HEK293T (cell line): ENCODE measurements at regions not wholly inside any gene's neighbourhood (a gene's known extent, or its start where the extent isn't known, plus 50 kb on each side); places are given as distances from the start of the nearest gene placed in this dataset.

Experiments
- CTCF ChIA-PET: fragments of 350-600 bp; formaldehyde crosslinking; extraction: SDS; loops from one replicate; lab custom pipeline; 2021; ENCODE audit warnings: antibody characterized with exemption, inconsistent platforms; lab: Yijun Ruan, JAX
- POLR2A ChIA-PET: fragments of 350-600 bp; formaldehyde crosslinking; extraction: SDS; loops from one replicate; lab custom pipeline; 2020; ENCODE audit warnings: antibody characterized with exemption, inconsistent platforms; lab: Yijun Ruan, JAX
- DNase-seq: peaks from one replicate; pipeline ENCODE4 v3.0.0; 2012; ENCODE audit warnings: mixed read lengths; ENCODE audit errors: extremely low spot score
- ARNT ChIP-seq: fragments of 450-650 bp; IDR thresholded peaks from 2 replicates; pipeline ENCODE4 v1.6.1; 2017; ENCODE audit warnings: mild to moderate bottlenecking
- BHLHE40 ChIP-seq: fragments of 450-650 bp; IDR thresholded peaks from 2 replicates; pipeline ENCODE4 v1.6.1; 2016; ENCODE audit warnings: mild to moderate bottlenecking, moderate library complexity, borderline replicate concordance
- CTBP1 ChIP-seq: fragments of 450-650 bp; IDR thresholded peaks from 2 replicates; pipeline ENCODE4 v1.6.1; 2016; ENCODE audit warnings: borderline replicate concordance
- ELF4 ChIP-seq: fragments of 450-650 bp; IDR thresholded peaks from 2 replicates; pipeline ENCODE4 v1.6.1; 2017; ENCODE audit warnings: antibody characterized with exemption
- FOXA1 ChIP-seq: fragments of 450-650 bp; IDR thresholded peaks from 2 replicates; pipeline ENCODE4 v1.6.1; 2016; ENCODE audit warnings: mild to moderate bottlenecking
- FOXK2 ChIP-seq: fragments of 450-650 bp; IDR thresholded peaks from 2 replicates; pipeline ENCODE4 v1.6.1; 2016; ENCODE audit warnings: mild to moderate bottlenecking
- FOXM1 ChIP-seq: fragments of 450-650 bp; IDR thresholded peaks from 2 replicates; pipeline ENCODE4 v1.6.1; 2017; ENCODE audit warnings: mild to moderate bottlenecking, borderline replicate concordance
- HDGF ChIP-seq: fragments of 450-650 bp; IDR thresholded peaks from 2 replicates; pipeline ENCODE4 v1.6.1; 2017; ENCODE audit warnings: antibody characterized with exemption, borderline replicate concordance
- L3MBTL2 ChIP-seq: fragments of 450-650 bp; conservative IDR thresholded peaks from 2 replicates; pipeline ENCODE4 v1.6.1; 2016; ENCODE audit warnings: mild to moderate bottlenecking
- LEF1 ChIP-seq: fragments of 450-650 bp; IDR thresholded peaks from 2 replicates; pipeline ENCODE4 v1.6.1; 2017; ENCODE audit warnings: mild to moderate bottlenecking, borderline replicate concordance
- NFRKB ChIP-seq: fragments of 450-650 bp; IDR thresholded peaks from 2 replicates; pipeline ENCODE4 v1.6.1; 2016; ENCODE audit warnings: mild to moderate bottlenecking, moderate library complexity
- SP1 ChIP-seq: fragments of 450-650 bp; IDR thresholded peaks from 2 replicates; pipeline ENCODE4 v1.6.1; 2017
- SUZ12 ChIP-seq: fragments of 450-650 bp; IDR thresholded peaks from 2 replicates; pipeline ENCODE4 v1.6.1; 2016; ENCODE audit warnings: mild to moderate bottlenecking
- TARDBP ChIP-seq: fragments of 450-650 bp; IDR thresholded peaks from 2 replicates; pipeline ENCODE4 v1.6.1; 2016
- ZNF384 ChIP-seq: fragments of 450-650 bp; IDR thresholded peaks from 2 replicates; pipeline ENCODE4 v1.6.1; 2016
- TF ChIP-seq, protein P1 (sequence below): fragments of 450-650 bp; IDR thresholded peaks from 2 replicates; pipeline ENCODE4 v1.6.1; 2016

DNA sequence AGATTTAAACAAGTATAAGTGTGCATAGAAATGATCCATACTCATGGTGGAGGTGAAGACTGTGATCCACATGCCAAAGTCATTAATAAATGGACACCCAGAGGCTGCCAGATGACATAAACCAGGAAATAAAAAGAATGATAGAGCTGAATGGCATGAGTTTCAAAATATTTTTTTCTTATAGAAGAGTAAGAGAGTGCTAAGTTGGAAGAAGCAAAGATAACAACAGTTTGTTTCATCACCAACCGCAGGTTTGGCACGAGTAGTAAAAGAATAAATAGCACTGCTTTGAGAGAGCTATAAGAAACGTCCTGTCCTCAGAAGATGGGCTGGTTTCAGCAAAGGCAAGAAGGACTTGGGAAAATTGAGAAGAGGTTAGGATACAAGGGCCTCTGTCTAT lies 246.9 kb downstream of the UBE3D start:
- ChIA-PET POLR2A (no interaction called here), CTCF (no interaction called here)
- DNase-seq, result no peak
- TF ChIP-seq ZNF384 (no peak), FOXM1 (no peak), L3MBTL2 (no peak), FOXK2 (no peak), TARDBP (no peak), ARNT (no peak), SP1 (no peak), BHLHE40 (no peak), SUZ12 (no peak), LEF1 (no peak)
- TF ChIP-seq, protein P1, sequence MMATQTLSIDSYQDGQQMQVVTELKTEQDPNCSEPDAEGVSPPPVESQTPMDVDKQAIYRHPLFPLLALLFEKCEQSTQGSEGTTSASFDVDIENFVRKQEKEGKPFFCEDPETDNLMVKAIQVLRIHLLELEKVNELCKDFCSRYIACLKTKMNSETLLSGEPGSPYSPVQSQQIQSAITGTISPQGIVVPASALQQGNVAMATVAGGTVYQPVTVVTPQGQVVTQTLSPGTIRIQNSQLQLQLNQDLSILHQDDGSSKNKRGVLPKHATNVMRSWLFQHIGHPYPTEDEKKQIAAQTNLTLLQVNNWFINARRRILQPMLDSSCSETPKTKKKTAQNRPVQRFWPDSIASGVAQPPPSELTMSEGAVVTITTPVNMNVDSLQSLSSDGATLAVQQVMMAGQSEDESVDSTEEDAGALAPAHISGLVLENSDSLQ, result no peak

DNA sequence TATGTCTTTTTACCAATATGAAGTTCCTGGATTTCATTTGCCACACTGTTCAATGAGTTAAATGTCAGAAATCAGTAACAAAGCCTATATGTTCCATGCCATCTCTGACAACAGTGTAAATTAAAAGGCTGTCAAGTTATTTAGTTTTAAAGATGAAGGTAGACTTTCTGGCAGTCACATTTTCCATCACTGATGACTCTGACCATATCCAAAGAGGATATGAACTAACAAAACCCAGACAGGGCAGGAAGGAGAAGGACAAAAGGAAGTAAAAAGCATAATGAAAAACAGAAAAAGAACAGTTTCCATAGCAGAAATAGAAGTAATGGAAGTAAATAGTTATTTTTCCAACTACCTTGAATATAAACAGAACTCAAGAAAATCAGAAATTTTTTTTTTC lies 242.3 kb downstream of the UBE3D start:
- CTCF ChIA-PET, result no interaction called here
- POLR2A ChIA-PET, result no interaction called here
- DNase-seq, result no peak
- TF ChIP-seq TARDBP, result no peak
- TF ChIP-seq FOXA1, result no peak
- TF ChIP-seq LEF1, result no peak

DNA sequence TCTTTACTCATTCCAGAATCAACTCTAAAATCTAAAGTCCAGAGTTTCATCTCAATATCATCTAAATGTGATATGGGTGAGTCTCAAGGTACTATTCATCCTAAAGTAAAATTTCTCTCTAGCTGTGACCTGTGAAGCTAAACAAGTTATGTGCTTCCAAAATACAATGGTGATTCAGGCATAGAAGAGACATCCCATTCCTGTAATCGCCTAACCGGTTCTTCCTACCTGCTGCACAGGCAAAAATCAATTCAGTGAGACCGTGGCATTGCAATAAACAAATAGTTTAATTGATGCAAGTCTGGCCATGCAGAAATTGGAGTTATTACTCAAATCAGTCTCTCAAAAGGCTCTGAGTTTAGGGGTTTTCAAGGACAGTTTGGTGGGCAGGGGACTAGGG lies 232.8 kb downstream of the UBE3D start:
- TF ChIP-seq L3MBTL2 (no peak), ARNT (no peak), FOXK2 (no peak), ELF4 (no peak), SUZ12 (no peak), FOXM1 (no peak), ZNF384 (no peak), TARDBP (no peak), BHLHE40 (no peak), NFRKB (no peak), LEF1 (no peak), SP1 (no peak), CTBP1 (no peak), FOXA1 (no peak)
- TF ChIP-seq, protein P1, result no peak
- ChIA-PET CTCF (no interaction called here), POLR2A (no interaction called here)
- no peak for DNase-seq

- ChIA-PET POLR2A (no interaction called here), CTCF (no interaction called here)
- DNase-seq, result no peak
- TF ChIP-seq HDGF (no peak), BHLHE40 (no peak), ELF4 (no peak), SP1 (no peak), TARDBP (no peak), FOXA1 (no peak), SUZ12 (no peak), FOXK2 (no peak)
- TF ChIP-seq, protein P1, result no peak
Observed at GRCh38 chr6:82833481-82833880, 232.2 kb downstream of the UBE3D start.

DNA sequence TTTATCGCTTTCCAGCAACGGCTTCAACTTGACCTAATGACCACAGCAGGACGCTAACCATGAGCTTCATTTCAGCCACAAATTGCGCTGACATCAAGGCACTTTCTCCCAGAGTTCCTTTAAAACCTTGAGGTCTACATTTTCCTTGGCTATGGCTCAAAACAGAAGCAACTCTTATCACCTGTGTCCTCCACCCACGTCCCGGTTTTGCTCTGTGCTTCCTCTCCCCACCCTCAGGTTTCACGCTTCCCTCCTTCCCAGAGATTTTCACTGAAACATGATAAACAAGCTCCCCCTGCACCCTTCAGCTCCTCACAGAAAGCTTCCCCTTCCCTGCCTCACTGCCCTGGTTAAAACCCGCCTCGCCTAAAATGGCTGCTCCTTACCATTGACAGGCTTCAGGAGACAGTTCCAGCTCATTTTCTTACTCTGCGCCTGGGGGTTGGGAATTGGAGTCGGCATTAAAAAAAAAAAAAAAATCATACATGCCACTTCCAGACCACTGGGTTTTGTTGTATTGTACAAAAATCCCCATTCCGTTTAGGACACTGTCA lies 229.5 kb downstream of the UBE3D start:
- ChIA-PET CTCF (interaction anchor here (0.6 kb wide), 1 partner anchor 246 kb away, joined by 8 read pairs; no protein-coding TSS in a partner anchor), POLR2A (no interaction called here)
- no peak for DNase-seq
- no peak for TF ChIP-seq SUZ12
- TF ChIP-seq, protein P1, result no peak
- no peak for TF ChIP-seq TARDBP
- TF ChIP-seq HDGF, result no peak
- no peak for TF ChIP-seq FOXM1
- no peak for TF ChIP-seq L3MBTL2
- no peak for TF ChIP-seq ZNF384
- TF ChIP-seq FOXA1, result no peak
- TF ChIP-seq BHLHE40, result no peak
- no peak for TF ChIP-seq LEF1
- no peak for TF ChIP-seq ARNT
- TF ChIP-seq ELF4, result no peak
- no peak for TF ChIP-seq NFRKB
- TF ChIP-seq CTBP1, result no peak
- no peak for TF ChIP-seq SP1
- no peak for TF ChIP-seq FOXK2

GRCh38 chr6:82840571-82840970 lies 225.1 kb downstream of the UBE3D start:
- DNase-seq, result no peak
- TF ChIP-seq ARNT, result no peak
- TF ChIP-seq NFRKB, result no peak
- TF ChIP-seq SUZ12, result no peak
- no peak for TF ChIP-seq HDGF
- no peak for TF ChIP-seq CTBP1
- TF ChIP-seq L3MBTL2, result no peak
- no peak for TF ChIP-seq SP1
- TF ChIP-seq LEF1, result no peak
- no peak for TF ChIP-seq FOXM1
- no peak for TF ChIP-seq FOXA1
- no peak for TF ChIP-seq ZNF384
- TF ChIP-seq ELF4, result no peak
- TF ChIP-seq, protein P1, result no peak
- TF ChIP-seq TARDBP, result no peak
- ChIA-PET CTCF (no interaction called here), POLR2A (no interaction called here)
